ENCODE measurements at regions not wholly inside any gene's neighbourhood (a gene's known extent, or its start where the extent isn't known, plus 50 kb on each side); places are given as distances from the start of the nearest gene placed in this dataset.
"Not testable (repeated sequence)": the region's sequence is repeated elsewhere in the genome, so short reads cannot be mapped to it uniquely, and the experiment has no call there.

GRCh38 chr16:88308441-88309173 is 74.2 kb upstream of the ZNF469 start:
- no peak for DNase-seq

- DNase-seq, result no peak
These were observed 73.4 kb upstream of the ZNF469 start for GRCh38 chr16:88309174-88309907.

- peak in 1 of 3 experiments; percentile 2 for DNase-seq
These were observed 72.9 kb upstream of the ZNF469 start for GRCh38 chr16:88309908-88310265.

- no peak for DNase-seq
These were observed 71.8 kb upstream of the ZNF469 start for GRCh38 chr16:88310796-88311605.

- not testable (repeated sequence) for DNase-seq
These were observed 70.9 kb upstream of the ZNF469 start for GRCh38 chr16:88311860-88312259.

- no peak for DNase-seq
These were observed 70.0 kb upstream of the ZNF469 start for GRCh38 chr16:88312732-88313131.

GRCh38 chr16:88314991-88315542 is 67.7 kb upstream of the ZNF469 start:
- no peak for DNase-seq

- peak in 1 of 3 experiments; percentile 1 for DNase-seq
These were observed 67.1 kb upstream of the ZNF469 start for GRCh38 chr16:88315543-88316105.

GRCh38 chr16:88316151-88316550 is 66.6 kb upstream of the ZNF469 start:
- DNase-seq, result no peak

GRCh38 chr16:88316941-88317612 is 65.7 kb upstream of the ZNF469 start:
- no peak for DNase-seq

- DNase-seq, result no peak
These were observed 65.2 kb upstream of the ZNF469 start for GRCh38 chr16:88317613-88317965.

GRCh38 chr16:88318051-88318450 is 64.7 kb upstream of the ZNF469 start:
- no peak for DNase-seq

- DNase-seq, result no peak
These were observed 64.2 kb upstream of the ZNF469 start for GRCh38 chr16:88318521-88318920.

- DNase-seq, result no peak
These were observed 63.4 kb upstream of the ZNF469 start for GRCh38 chr16:88319116-88319965.

- no peak for DNase-seq
These were observed 61.7 kb upstream of the ZNF469 start for GRCh38 chr16:88320947-88321634.

GRCh38 chr16:88321635-88322499 is 60.9 kb upstream of the ZNF469 start:
- DNase-seq, result no peak

GRCh38 chr16:88322500-88322970 is 60.2 kb upstream of the ZNF469 start:
- no peak for DNase-seq

GRCh38 chr16:88323041-88323440 is 59.7 kb upstream of the ZNF469 start:
- no peak for DNase-seq

GRCh38 chr16:88323546-88324330 is 59.0 kb upstream of the ZNF469 start:
- DNase-seq, result no peak
